BJ (cell line): ENCODE measurements at regions not wholly inside any gene's neighbourhood (a gene's known extent, or its start where the extent isn't known, plus 50 kb on each side); places are given as distances from the start of the nearest gene placed in this dataset.

ENCODE experiments used
- CTCF ChIA-PET: fragments of 350-600 bp; formaldehyde crosslinking; extraction: SDS; loops from one replicate; lab custom pipeline; 2021; ENCODE audit warnings: antibody characterized with exemption, inconsistent platforms; lab: Yijun Ruan, JAX
- POLR2A ChIA-PET: fragments of 300-600 bp; sonication (Branson Sonifier 250); formaldehyde crosslinking; extraction: SDS; loops from one replicate; lab custom pipeline; 2021; ENCODE audit warnings: antibody characterized with exemption; lab: Charles Lee
- DNase-seq: peaks from one replicate; pipeline ENCODE4 v3.0.0-alpha.2; 2011; ENCODE audit warnings: low read depth
- H3K27me3 ChIP-seq: 2 replicates; pipeline ENCODE4 v1.6.0; 2011; ENCODE audit warnings: low read length; ENCODE audit not compliant: control insufficient read depth, insufficient read depth
- H3K36me3 ChIP-seq: 2 replicates; pipeline ENCODE4 v1.5.1; 2011; ENCODE audit warnings: low read length; ENCODE audit not compliant: control insufficient read depth, insufficient read depth
- H3K4me3 ChIP-seq: 2 replicates; pipeline ENCODE4 v1.5.1; 2011; ENCODE audit warnings: low read depth, mild to moderate bottlenecking, control low read depth, low read length
- CTCF ChIP-seq: IDR thresholded peaks from 2 replicates; pipeline ENCODE4 v1.5.1; 2011; ENCODE audit warnings: low read depth, mild to moderate bottlenecking, control low read depth, inconsistent platforms, low read length, moderate library complexity; ENCODE audit not compliant: insufficient read depth

GRCh38 chr17:77429969-77430752 is 289.4 kb downstream of the SEC14L1 start:
- POLR2A ChIA-PET, result no interaction called here
- peak; percentile 98 for DNase-seq
- Histone ChIP-seq H3K27me3 (no peaks in the 10 kb centered on the region), H3K36me3 (peaks cover 4% of the 10 kb centered on the region), H3K4me3 (no peak overlapping the region)
- TF ChIP-seq CTCF, result peak; percentile 91
- CTCF ChIA-PET, result interaction anchor here (0.6 to 6.6 kb wide), 41 partner anchors 8 to 144 kb away, joined by 3 to 68 read pairs (median 4); no protein-coding TSS in a partner anchor

GRCh38 chr17:77432034-77432661 is 291.4 kb downstream of the SEC14L1 start:
- CTCF ChIA-PET, result interaction anchor here (1.0 to 1.2 kb wide), 4 partner anchors 40 to 63 kb away, joined by 3 read pairs; no protein-coding TSS in a partner anchor
- H3K4me3 ChIP-seq, result no peak overlapping the region
- peaks cover 8% of the 10 kb centered on the region for H3K36me3 ChIP-seq
- H3K27me3 ChIP-seq, result no peaks in the 10 kb centered on the region
- POLR2A ChIA-PET, result interaction anchor here (0.8 kb wide), 1 partner anchor 20 kb away, joined by 13 read pairs; no protein-coding TSS in a partner anchor
- no peak for TF ChIP-seq CTCF
- no peak for DNase-seq

- Histone ChIP-seq H3K4me3 (no peak overlapping the region), H3K36me3 (peaks cover 8% of the 10 kb centered on the region), H3K27me3 (no peaks in the 10 kb centered on the region)
- DNase-seq, result no peak
- POLR2A ChIA-PET, result no interaction called here
- no peak for TF ChIP-seq CTCF
- CTCF ChIA-PET, result interaction anchor here (1.0 to 1.7 kb wide), 5 partner anchors 15 to 63 kb away, joined by 3 to 4 read pairs (median 3); no protein-coding TSS in a partner anchor
Observed at GRCh38 chr17:77432742-77433141, 292.0 kb downstream of the SEC14L1 start.

GRCh38 chr17:77433385-77434135 is 292.8 kb downstream of the SEC14L1 start:
- no peaks in the 10 kb centered on the region for H3K27me3 ChIP-seq
- POLR2A ChIA-PET, result no interaction called here
- DNase-seq, result no peak
- CTCF ChIA-PET, result interaction anchor here (0.8 to 1.7 kb wide), 6 partner anchors 14 to 62 kb away, joined by 3 to 4 read pairs (median 3); no protein-coding TSS in a partner anchor
- H3K4me3 ChIP-seq, result no peak overlapping the region
- no peak for TF ChIP-seq CTCF
- peaks cover 8% of the 10 kb centered on the region for H3K36me3 ChIP-seq
